ENCODE measurements at regions not wholly inside any gene's neighbourhood (a gene's known extent, or its start where the extent isn't known, plus 50 kb on each side); places are given as distances from the start of the nearest gene placed in this dataset.

GRCh38 chr3:168156479-168156878 is 60.8 kb upstream of the GOLIM4 start:
- DNase-seq (ENCODE audit: low read depth, low spot score): no peak
- Histone ChIP-seq H3K27me3 (ENCODE audit: insufficient read depth, low read length) (no peaks in the 10 kb centered on the region), H3K27ac (ENCODE audit: low read depth, low read length) (no peak overlapping the region), H3K79me2 (ENCODE audit: insufficient read depth, low read length) (no peaks in the 10 kb centered on the region), H3K36me3 (ENCODE audit: control insufficient read depth in 1 of 2, insufficient read depth in 2 of 2, low read length in 2 of 2) (no peaks in the 10 kb centered on the region), H4K20me1 (ENCODE audit: insufficient read depth) (no peaks in the 10 kb centered on the region), H3K4me2 (ENCODE audit: low read length) (no peak overlapping the region), H3K9ac (ENCODE audit: low read length) (no peak overlapping the region), H3K4me3 (replicated peaks in 1 of 2; ENCODE audit: low read depth in 1 of 2, low read length in 2 of 2) (no peak overlapping the region), H3K4me1 (ENCODE audit: control insufficient read depth in 1 of 2, insufficient read depth in 2 of 2, low read length in 2 of 2) (no peaks in the 10 kb centered on the region), H3K9me2 (ENCODE audit: insufficient read depth) (no peaks in the 10 kb centered on the region), H3K9me3 (ENCODE audit: control insufficient read depth in 1 of 2, insufficient read depth in 1 of 2, low read depth in 1 of 2, low read length in 2 of 2) (no peaks in the 10 kb centered on the region), H2AFZ (ENCODE audit: low read depth, low read length, poor library complexity, severe bottlenecking) (no peak overlapping the region)
- ATAC-seq: no peak
- no TSS peak for BruUV-seq (replicated peaks)
- POLR2A ChIA-PET: no interaction called here
- TF ChIP-seq POLR2AphosphoS5 (IDR thresholded peaks at IDR 0.05; ENCODE audit: low read depth, low read length) (no peak), SP1 (IDR thresholded peaks at IDR 0.05; ENCODE audit: low read depth) (no peak), SIN3A (IDR thresholded peaks at IDR 0.05; ENCODE audit: low read depth) (no peak), ZFX (IDR thresholded peaks at IDR 0.05) (no peak), POLR2A (IDR thresholded peaks at IDR 0.05; ENCODE audit: borderline replicate concordance, extremely low read depth, insufficient read depth, insufficient read length) (no peak), CEBPB (IDR thresholded peaks at IDR 0.05; ENCODE audit: low read depth) (no peak), ATF3 (IDR thresholded peaks at IDR 0.05) (no peak)
- intact Hi-C loops (cut with micrococcal nuclease): no loop called here
- RAD21 ChIA-PET (ENCODE audit: low non-redundant PET in 1 of 2, low total read pairs in 2 of 2, uncharacterized antibody in 2 of 2, unreplicated experiment in 2 of 2): no interaction called here
- CTCF ChIA-PET: no interaction called here

- ChIA-PET RAD21 (ENCODE audit: low non-redundant PET in 1 of 2, low total read pairs in 2 of 2, uncharacterized antibody in 2 of 2, unreplicated experiment in 2 of 2) (no interaction called here), POLR2A (no interaction called here), CTCF (no interaction called here)
- Histone ChIP-seq H3K9ac (ENCODE audit: low read length) (no peak overlapping the region), H3K4me2 (ENCODE audit: low read length) (no peak overlapping the region), H3K27ac (ENCODE audit: low read depth, low read length) (no peak overlapping the region), H3K4me1 (ENCODE audit: control insufficient read depth in 1 of 2, insufficient read depth in 2 of 2, low read length in 2 of 2) (no peaks in the 10 kb centered on the region), H3K36me3 (ENCODE audit: control insufficient read depth in 1 of 2, insufficient read depth in 2 of 2, low read length in 2 of 2) (no peaks in the 10 kb centered on the region), H3K79me2 (ENCODE audit: insufficient read depth, low read length) (no peaks in the 10 kb centered on the region), H4K20me1 (ENCODE audit: insufficient read depth) (no peaks in the 10 kb centered on the region), H2AFZ (ENCODE audit: low read depth, low read length, poor library complexity, severe bottlenecking) (no peak overlapping the region), H3K27me3 (ENCODE audit: insufficient read depth, low read length) (no peaks in the 10 kb centered on the region), H3K9me2 (ENCODE audit: insufficient read depth) (no peaks in the 10 kb centered on the region), H3K4me3 (replicated peaks in 1 of 2; ENCODE audit: low read depth in 1 of 2, low read length in 2 of 2) (no peak overlapping the region), H3K9me3 (ENCODE audit: control insufficient read depth in 1 of 2, insufficient read depth in 1 of 2, low read depth in 1 of 2, low read length in 2 of 2) (no peaks in the 10 kb centered on the region)
- intact Hi-C loops (cut with micrococcal nuclease): no loop called here
- DNase-seq (ENCODE audit: low read depth, low spot score) (no peak), ATAC-seq (no peak)
- TF ChIP-seq FOSL1 (IDR thresholded peaks at IDR 0.05; ENCODE audit: low read depth) (no peak), ATF3 (IDR thresholded peaks at IDR 0.05) (no peak), POLR2A (IDR thresholded peaks at IDR 0.05; ENCODE audit: borderline replicate concordance, extremely low read depth, insufficient read depth, insufficient read length) (no peak), CTCF (IDR thresholded peaks at IDR 0.05 in 2 of 3, conservative IDR thresholded peaks at IDR 0.05 in 1 of 3; ENCODE audit: borderline replicate concordance in 1 of 3, insufficient read depth in 1 of 3, low read depth in 2 of 3, low read length in 2 of 3) (no peak), SRF (IDR thresholded peaks at IDR 0.05; ENCODE audit: low read depth) (no peak), YY1 (IDR thresholded peaks at IDR 0.05; ENCODE audit: extremely low read depth, insufficient replicate concordance, low read depth, low read length) (no peak)
- no TSS peak for BruUV-seq (replicated peaks)
These were observed 59.6 kb upstream of the GOLIM4 start for GRCh38 chr3:168155303-168155702.
